ENCODE measurements at regions not wholly inside any gene's neighbourhood (a gene's known extent, or its start where the extent isn't known, plus 50 kb on each side); places are given as distances from the start of the nearest gene placed in this dataset.

- no peak for TF ChIP-seq RAD21 (IDR thresholded peaks at IDR 0.05; ENCODE audit: low read depth)
- no peak for TF ChIP-seq NFIC (IDR thresholded peaks at IDR 0.05)
- no peak for TF ChIP-seq EP300 (IDR thresholded peaks at IDR 0.05; ENCODE audit: borderline replicate concordance)
- TF ChIP-seq REST (IDR thresholded peaks at IDR 0.05; ENCODE audit: low read depth) = no peak
- TF ChIP-seq CEBPB (IDR thresholded peaks at IDR 0.05) = no peak
Measured at GRCh38 chr5:153224651-153225050, 265.8 kb upstream of the GRIA1 start.

Measured in Ishikawa (cell line).